HG02610 (cell line): ENCODE measurements at regions not wholly inside any gene's neighbourhood (a gene's known extent, or its start where the extent isn't known, plus 50 kb on each side); places are given as distances from the start of the nearest gene placed in this dataset.
"Not testable (repeated sequence)": the region's sequence is repeated elsewhere in the genome, so short reads cannot be mapped to it uniquely, and the experiment has no call there.

Experiments used
- ATAC-seq: cut with Tn5 transposase; IDR thresholded peaks from one replicate; pipeline ENCODE4 v1.9.1; 2021; ENCODE audit warnings: mild to moderate bottlenecking, moderate library complexity; ENCODE audit not compliant: unreplicated experiment

DNA sequence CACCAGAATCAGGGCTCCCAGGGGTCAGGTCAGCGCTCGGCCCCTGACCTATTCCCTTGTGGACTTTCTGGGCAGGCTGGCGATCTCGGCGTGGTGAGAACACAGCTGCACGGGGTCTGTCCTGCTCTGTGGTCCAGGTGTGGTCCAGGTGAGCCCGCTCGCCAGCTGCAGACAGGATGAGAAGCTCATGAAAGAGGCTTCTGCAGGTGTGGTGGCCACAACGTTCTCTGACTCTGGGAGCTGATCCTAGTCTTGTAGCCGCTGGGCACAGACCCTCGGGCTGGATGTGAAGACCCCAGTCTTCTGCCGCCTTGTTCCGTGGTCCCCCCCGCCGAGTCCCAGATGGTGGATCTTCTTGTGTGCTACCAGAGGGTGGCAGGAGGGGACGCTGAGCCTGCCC lies 129.7 kb downstream of the RTP5 start:
- no peak for ATAC-seq

GRCh38 chr2:242001853-242002252 lies 132.3 kb downstream of the RTP5 start:
- ATAC-seq: no peak

DNA sequence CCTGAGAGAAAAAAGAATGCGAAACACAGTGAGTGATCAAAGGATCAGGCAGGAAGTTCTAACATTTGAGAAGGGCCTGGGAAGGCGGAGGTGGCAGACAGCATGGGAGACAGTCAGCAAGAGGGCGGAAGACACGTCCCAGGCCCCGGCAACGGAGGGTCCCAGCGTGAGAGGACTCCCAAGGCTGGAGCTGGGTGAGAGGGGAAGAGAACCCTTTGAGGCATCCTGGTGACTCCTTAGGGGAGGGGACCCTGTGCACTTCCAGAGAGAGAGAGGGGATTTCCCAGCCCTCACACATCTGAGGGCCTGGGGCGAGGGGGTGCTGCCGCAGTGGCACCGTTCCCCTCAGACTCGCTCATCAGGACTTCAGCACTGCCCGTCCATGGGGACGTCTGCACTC lies 133.4 kb downstream of the RTP5 start:
- no peak for ATAC-seq

GRCh38 chr2:242004223-242004901 lies 134.8 kb downstream of the RTP5 start:
- ATAC-seq: no peak

- no peak for ATAC-seq
Observed at GRCh38 chr2:242004902-242005230, 135.3 kb downstream of the RTP5 start.

DNA sequence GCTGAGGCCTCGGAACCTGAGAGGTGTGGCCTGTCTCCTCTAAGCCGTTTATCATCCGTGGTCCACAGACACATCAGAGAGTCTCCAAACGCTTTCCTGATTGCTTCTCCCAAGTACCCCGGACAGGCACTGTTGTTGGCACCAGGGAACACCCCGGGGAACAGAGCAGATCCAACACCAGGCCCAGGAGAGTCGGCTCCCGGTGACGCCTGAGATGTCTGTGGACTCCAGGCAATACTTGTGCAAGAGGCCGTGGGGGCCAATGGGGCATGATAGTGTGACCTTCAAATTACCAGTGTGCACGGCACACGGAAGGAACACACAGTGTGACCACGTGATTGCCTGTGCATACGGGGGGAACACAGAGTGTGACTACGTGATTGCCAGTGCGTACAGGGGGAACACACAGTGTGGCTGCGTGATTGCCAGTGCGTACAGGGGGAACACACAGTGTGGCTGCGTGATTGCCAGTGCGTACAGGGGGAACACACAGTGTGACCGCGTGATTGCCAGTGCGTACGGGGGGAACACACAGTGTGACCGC lies 136.6 kb downstream of the RTP5 start:
- not testable (repeated sequence) for ATAC-seq

- ATAC-seq: not testable (repeated sequence)
Observed at GRCh38 chr2:242008908-242009307, 139.4 kb downstream of the RTP5 start.

- ATAC-seq: not testable (repeated sequence)
Observed at GRCh38 chr2:242009846-242010245, 140.3 kb downstream of the RTP5 start.

- ATAC-seq: not testable (repeated sequence)
Observed at GRCh38 chr2:242010252-242011166, 141.0 kb downstream of the RTP5 start.

GRCh38 chr2:242011167-242011513 lies 141.6 kb downstream of the RTP5 start:
- no peak for ATAC-seq

- no peak for ATAC-seq
Observed at GRCh38 chr2:242011516-242011915, 142.0 kb downstream of the RTP5 start.

- no peak for ATAC-seq
Observed at GRCh38 chr2:242011991-242012764, 142.6 kb downstream of the RTP5 start.

- ATAC-seq: no peak
Observed at GRCh38 chr2:242012956-242013764, 143.6 kb downstream of the RTP5 start.

DNA sequence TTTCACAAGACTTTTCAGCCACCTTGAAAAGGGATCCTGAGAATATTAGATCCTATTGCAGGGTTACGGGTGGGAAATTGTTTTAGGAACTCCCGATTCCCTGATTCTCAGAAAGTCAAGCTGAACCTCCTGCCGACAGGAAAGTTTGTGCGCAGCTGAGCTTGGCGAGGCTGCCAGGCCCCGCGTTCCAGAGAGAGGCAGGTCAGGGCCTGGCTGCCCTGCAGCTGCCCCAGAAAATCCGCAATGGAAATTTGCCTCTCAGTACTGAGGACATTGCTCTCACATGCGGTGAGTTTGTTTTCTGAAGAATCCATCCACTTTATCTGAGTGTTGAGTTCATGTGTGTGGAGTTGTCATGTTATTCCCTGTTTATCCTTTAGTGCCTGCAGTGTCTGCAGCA lies 144.2 kb downstream of the RTP5 start:
- no peak for ATAC-seq

DNA sequence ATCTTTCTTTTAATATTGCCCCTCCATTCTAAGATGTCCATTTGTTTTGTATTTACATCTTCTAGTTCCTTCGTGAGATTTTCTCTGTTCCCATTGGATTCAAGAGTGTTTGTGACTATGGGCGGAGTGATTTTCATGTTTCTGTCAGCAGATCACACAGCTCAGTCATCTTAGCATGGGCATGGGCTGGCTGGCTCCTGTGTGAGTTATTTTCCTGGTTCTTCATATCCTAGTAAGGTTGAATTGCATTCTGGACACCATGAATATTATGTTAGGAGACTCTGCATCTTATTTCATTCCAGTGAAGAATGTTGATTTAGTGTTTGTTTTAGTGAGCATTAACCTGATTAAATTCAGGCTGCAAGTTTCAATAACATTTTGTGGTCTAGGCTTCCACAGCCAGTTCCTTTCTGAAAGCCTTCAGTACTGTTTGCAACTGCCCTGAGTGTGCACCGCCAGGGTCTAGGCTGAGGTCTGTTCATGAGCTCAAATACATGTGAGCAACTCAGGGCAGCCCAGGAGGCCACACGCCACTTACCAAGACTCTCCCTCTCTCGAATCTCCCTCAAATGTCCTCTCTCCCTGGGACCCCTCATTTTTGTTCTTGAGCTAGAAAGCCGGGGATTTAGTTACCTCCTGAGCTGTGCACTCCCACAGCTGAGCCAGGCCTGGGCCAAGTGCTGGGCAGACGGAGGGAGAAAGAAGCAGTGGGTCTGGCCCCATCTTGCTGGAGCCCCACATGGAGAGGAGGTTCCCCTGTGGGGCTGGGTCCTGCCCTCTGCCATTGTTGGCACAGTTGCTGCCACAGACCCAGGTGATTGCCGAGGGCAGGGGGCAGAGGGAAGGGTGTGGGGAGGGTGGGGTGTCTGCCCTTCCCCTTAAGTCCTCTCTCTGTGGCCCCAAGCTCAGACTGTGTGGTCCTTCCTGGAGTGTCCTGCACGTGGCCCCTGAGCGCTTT lies 145.9 kb downstream of the RTP5 start:
- no peak for ATAC-seq

DNA sequence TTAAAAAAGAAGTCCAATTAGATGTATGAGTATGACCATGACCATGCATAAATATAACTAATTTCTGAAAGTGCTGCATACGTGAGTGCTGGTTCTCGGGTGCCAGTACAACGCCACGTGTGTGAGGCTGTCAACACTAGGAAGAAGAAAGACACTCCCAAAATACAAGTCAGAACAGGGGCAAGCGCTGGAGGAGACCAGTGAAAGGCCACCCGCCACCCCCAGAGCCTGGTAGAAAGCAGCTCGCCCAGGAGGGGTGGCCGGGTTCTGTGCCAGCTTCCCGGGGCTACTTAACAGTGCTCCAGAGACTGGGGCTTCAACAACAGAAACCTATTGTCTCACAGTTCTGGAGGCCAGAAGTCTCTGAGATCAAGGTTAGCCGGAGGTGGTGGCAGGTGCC lies 147.6 kb downstream of the RTP5 start:
- no peak for ATAC-seq

- not testable (repeated sequence) for ATAC-seq
Observed at GRCh38 chr2:242018416-242018815, 148.9 kb downstream of the RTP5 start.

- ATAC-seq: no peak
Observed at GRCh38 chr2:242019344-242019743, 149.8 kb downstream of the RTP5 start.
